NB4 (cell line): ENCODE measurements at regions not wholly inside any gene's neighbourhood (a gene's known extent, or its start where the extent isn't known, plus 50 kb on each side); places are given as distances from the start of the nearest gene placed in this dataset.

Experiments used
- DNase-seq: peaks from one replicate; pipeline ENCODE4 v3.0.0; 2010; ENCODE audit warnings: low read depth
- H3K4me3 ChIP-seq: one replicate; pipeline ENCODE4 v1.5.1; 2011; ENCODE audit warnings: mild to moderate bottlenecking, low read depth, low read length, moderate library complexity
- MAX ChIP-seq: IDR thresholded peaks from 2 replicates; pipeline ENCODE4 v1.6.1; 2011; ENCODE audit warnings: low read depth, low read length
- MYC ChIP-seq: IDR thresholded peaks from 2 replicates; pipeline ENCODE4 v1.6.1; 2011; ENCODE audit warnings: low read depth, low read length
- POLR2A ChIP-seq: IDR thresholded peaks from 2 replicates; pipeline ENCODE4 v1.6.1; 2011; ENCODE audit warnings: mild to moderate bottlenecking; ENCODE audit not compliant: insufficient read length; ENCODE audit errors: extremely low read depth
- TF ChIP-seq, protein P1 (sequence below): IDR thresholded peaks from one replicate; pipeline ENCODE4 v1.5.1; 2012; ENCODE audit warnings: low read depth, low read length

DNA sequence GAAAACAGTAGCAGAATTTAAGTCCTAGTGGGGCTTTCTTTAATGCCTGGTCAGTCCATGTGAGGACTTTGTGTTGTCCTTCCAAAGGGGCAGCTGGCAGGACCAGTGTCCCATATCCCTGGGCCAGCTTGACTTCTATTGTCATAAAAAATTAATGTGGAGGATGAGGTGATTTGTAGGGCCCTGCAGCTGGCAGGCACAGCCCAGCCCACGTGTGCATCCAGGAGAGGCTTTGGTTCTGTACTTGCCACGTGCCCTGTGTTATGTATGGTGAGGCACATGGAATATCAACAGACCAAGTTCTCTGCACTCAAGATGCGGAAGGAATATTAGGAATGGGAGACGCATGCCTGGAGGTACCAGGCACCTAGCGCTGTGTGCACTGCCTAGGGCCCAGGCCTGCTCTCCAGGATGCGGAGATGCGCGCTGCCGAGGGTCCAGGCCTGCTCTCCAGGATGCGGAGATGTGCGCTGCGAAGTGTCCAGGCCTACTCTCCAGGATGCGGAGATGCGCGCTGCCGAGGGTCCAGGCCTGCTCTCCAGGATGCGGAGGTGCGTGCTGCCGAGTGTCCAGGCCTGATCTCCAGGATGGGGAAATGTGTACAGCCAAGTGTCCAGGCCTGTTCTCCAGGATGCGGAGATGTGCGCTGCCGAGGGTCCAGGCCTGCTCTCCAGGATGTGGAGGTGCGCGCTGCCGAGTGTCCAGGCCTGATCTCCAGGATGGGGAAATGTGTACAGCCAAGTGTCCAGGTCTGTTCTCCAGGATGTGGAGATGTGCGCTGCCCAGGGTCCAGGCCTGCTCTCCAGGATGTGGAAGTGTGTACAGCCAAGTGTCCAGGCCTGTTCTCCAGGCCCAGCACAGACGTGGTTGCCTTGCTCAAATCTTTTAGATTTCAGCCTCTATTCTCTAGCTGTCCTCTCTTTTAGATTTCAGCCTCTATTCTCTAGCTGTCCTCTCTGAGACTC lies 183.3 kb upstream of the ROPN1 start:
- no peak overlapping the region for H3K4me3 ChIP-seq
- DNase-seq: no peak

GRCh38 chr3:124177071-124177470 lies 185.1 kb upstream of the ROPN1 start:
- no peak for DNase-seq
- H3K4me3 ChIP-seq: no peak overlapping the region
- TF ChIP-seq, protein P1, sequence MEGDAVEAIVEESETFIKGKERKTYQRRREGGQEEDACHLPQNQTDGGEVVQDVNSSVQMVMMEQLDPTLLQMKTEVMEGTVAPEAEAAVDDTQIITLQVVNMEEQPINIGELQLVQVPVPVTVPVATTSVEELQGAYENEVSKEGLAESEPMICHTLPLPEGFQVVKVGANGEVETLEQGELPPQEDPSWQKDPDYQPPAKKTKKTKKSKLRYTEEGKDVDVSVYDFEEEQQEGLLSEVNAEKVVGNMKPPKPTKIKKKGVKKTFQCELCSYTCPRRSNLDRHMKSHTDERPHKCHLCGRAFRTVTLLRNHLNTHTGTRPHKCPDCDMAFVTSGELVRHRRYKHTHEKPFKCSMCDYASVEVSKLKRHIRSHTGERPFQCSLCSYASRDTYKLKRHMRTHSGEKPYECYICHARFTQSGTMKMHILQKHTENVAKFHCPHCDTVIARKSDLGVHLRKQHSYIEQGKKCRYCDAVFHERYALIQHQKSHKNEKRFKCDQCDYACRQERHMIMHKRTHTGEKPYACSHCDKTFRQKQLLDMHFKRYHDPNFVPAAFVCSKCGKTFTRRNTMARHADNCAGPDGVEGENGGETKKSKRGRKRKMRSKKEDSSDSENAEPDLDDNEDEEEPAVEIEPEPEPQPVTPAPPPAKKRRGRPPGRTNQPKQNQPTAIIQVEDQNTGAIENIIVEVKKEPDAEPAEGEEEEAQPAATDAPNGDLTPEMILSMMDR: no peak
- no peak for TF ChIP-seq MAX

More for the DNA sequence above, 183.3 kb upstream of the ROPN1 start:
- TF ChIP-seq MAX (no peak), POLR2A (no peak), MYC (no peak)
- TF ChIP-seq, protein P1: no peak

GRCh38 chr3:124178531-124178930 lies 186.6 kb upstream of the ROPN1 start:
- H3K4me3 ChIP-seq: no peak overlapping the region
- TF ChIP-seq, protein P1: no peak
- TF ChIP-seq MYC (no peak), MAX (no peak), POLR2A (no peak)
- no peak for DNase-seq

GRCh38 chr3:124200407-124200806 lies 208.5 kb upstream of the ROPN1 start:
- no peak for DNase-seq
- TF ChIP-seq MYC (no peak), MAX (no peak), POLR2A (no peak)
- TF ChIP-seq, protein P1: no peak
- no peak overlapping the region for H3K4me3 ChIP-seq

DNA sequence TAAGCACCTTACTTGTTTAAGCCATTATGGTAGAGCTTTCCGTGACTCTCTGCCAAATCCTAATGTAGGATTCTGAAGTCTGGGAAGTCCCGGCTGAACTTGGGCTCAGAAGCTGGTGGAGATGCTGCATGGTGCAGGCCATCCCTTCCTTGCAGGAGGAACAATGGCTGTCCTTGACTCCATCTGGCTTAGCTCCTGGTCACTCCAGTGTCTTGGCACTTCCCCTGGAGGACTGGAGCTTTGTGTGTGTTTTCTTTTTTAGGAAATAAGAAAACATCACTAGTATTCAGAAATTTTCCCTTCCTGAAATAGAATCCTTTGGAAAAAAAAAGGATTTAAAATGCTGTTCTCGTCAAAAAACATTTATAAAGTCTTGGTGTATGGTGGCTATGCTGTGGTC lies 209.3 kb upstream of the ROPN1 start:
- no peak overlapping the region for H3K4me3 ChIP-seq
- no peak for DNase-seq
- no peak for TF ChIP-seq MYC
- TF ChIP-seq MAX: no peak
- TF ChIP-seq POLR2A: no peak
- TF ChIP-seq, protein P1: no peak
